Pancreas (tissue), 10 donors: ENCODE measurements at regions not wholly inside any gene's neighbourhood (a gene's known extent, or its start where the extent isn't known, plus 50 kb on each side); places are given as distances from the start of the nearest gene placed in this dataset.

Experiments
- ATAC-seq, 4 donors: fragments of 200-7000 bp; cut with Tn5 transposase; one replicate each; pipeline versions ENCODE4 v1.8.0 to v1.9.1; 2020; ENCODE audit warnings: mild to moderate bottlenecking in 4 of 4, moderate library complexity in 4 of 4
- DNase-seq, 6 donors: peaks; one replicate each; pipeline ENCODE4 v3.0.0-alpha.2; 2020
- FAIRE-seq: peaks from 2 replicates; lab custom pipeline; 2012; peaks lifted over from hg19 to GRCh38; lab: Jason Lieb, UNC
- H3K27ac ChIP-seq, 4 donors: fragments of 200-600 bp; sonication (generic); 1 replicate in 3 of 4; 2 replicates in 1 of 4; pipeline versions ENCODE4 v1.5.0 to v1.8.0; 2020
- H3K27me3 ChIP-seq, 4 donors: fragments of 200-600 bp; one replicate each; pipeline ENCODE4 v1.8.0; 2021
- H3K36me3 ChIP-seq, 3 donors: fragments of 200-600 bp; sonication (generic) in 1 of 3; one replicate each; pipeline versions ENCODE4 v1.5.0 to v1.8.0; 2020 to 2021
- H3K4me1 ChIP-seq, 3 donors: fragments of 200-600 bp; one replicate each; pipeline ENCODE4 v1.8.0; 2021
- H3K4me3 ChIP-seq, 4 donors: fragments of 200-600 bp; sonication (generic) in 2 of 4; one replicate each; pipeline versions ENCODE4 v1.5.0 to v1.8.0; 2020 to 2021
- H3K9me3 ChIP-seq, 4 donors: fragments of 200-600 bp; one replicate each; pipeline ENCODE4 v1.8.0; 2021
- WGBS, 2 donors: extraction: QIAGEN DNeasy Blood & Tissue Kit; methylation state at CpG; one replicate each; pipeline ENCODE4 v1.1.7; 2013; 5-methylcytosine and 5-hydroxymethylcytosine counted together
- intact Hi-C, 3 donors: fragments of 100-400 bp; cut with DNase I; formaldehyde crosslinking; loops; one replicate each; pipeline versions ENCODE4 v1.11.1 to v1.14.2; 2022
- TF ChIP-seq, protein P1 (sequence below), 4 donors: fragments of 200-600 bp; sonication (generic) in 3 of 4; IDR thresholded peaks; one replicate each; pipeline versions ENCODE4 v1.5.0 to v1.8.0; 2021; ENCODE audit warnings: antibody characterized with exemption in 4 of 4
- donor health status: healthy with polysubstance abuse.
- donor health status: DM: no; HTN: no; CAD: no; lungs with moderate emphysema.
- donor health status: DM: no; HTN: no; CAD: no.
- donor health status: control.
- donor health status: control.
- donor health status: Bipolar disorder and iron deficiency.
- donor health status: DM: yes; HTN: yes; CAD: no.
- donor health status: DM: no; HTN: no; CAD: no.
- donor health status: DM: no; HTN: no; CAD: no.
- donor health status: DM: yes; HTN: yes; CAD: no.

DNA sequence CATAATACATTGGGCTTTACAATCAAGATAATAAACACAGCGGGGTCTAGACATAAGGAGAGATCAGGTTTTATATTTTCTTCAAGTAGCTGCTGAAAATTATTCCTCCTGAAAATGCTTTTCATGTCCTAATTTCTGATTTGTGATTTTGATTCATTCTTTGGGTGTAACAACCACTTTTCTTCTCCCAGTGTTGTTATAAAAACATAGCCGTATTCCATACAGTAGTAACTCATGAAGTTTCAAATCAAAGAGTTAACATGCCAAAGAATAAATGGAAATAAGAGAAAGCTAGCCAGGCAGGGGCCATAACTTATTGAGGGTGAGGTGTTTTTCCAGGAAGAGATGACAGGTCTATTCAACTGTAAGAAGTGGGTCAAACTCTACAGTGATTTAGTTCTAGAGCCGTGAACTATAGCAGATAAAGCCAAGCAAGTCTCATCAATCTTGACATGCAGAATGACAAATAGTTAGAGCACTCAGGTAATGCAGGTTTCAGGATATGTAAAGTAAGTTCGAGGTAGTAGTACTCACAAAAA, 934.4 kb upstream of the SLITRK1 start:
- 57 to 58% methylated on average over 4 of the region's 4 CpGs for WGBS, 2 donors
- Histone ChIP-seq H3K27ac (no peak overlapping the region), H3K9me3 (no peaks in the 10 kb centered on the region), H3K27me3 (no peaks in the 10 kb centered on the region), H3K36me3 (no peaks in the 10 kb centered on the region), H3K4me3 (no peak overlapping the region), H3K4me1 (no peaks in the 10 kb centered on the region)
- TF ChIP-seq, protein P1, sequence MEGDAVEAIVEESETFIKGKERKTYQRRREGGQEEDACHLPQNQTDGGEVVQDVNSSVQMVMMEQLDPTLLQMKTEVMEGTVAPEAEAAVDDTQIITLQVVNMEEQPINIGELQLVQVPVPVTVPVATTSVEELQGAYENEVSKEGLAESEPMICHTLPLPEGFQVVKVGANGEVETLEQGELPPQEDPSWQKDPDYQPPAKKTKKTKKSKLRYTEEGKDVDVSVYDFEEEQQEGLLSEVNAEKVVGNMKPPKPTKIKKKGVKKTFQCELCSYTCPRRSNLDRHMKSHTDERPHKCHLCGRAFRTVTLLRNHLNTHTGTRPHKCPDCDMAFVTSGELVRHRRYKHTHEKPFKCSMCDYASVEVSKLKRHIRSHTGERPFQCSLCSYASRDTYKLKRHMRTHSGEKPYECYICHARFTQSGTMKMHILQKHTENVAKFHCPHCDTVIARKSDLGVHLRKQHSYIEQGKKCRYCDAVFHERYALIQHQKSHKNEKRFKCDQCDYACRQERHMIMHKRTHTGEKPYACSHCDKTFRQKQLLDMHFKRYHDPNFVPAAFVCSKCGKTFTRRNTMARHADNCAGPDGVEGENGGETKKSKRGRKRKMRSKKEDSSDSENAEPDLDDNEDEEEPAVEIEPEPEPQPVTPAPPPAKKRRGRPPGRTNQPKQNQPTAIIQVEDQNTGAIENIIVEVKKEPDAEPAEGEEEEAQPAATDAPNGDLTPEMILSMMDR (IDR thresholded peaks at IDR 0.05), result no peak
- FAIRE-seq (no peak), ATAC-seq (no peak), DNase-seq (no peak)
- intact Hi-C loops, result no loop called here

DNA sequence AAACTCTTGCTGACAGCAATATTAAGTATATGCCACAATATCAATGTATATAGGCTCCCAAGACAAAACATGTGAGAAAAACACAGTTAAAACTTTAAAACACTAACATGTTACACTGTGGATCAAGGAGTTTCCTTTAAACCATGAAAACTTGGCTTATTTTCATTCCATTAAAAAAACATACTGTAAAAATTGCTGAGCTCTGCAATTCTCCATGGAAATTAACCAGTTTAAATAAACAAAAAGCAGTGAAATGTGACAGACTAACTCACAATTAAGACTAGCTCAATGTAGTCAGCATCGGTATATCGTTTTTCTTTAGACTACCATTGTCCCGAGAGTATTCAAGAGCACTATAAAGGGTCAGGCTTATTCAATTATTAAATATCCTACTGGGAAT, 930.5 kb upstream of the SLITRK1 start:
- Histone ChIP-seq H3K27me3 (no peaks in the 10 kb centered on the region), H3K4me3 (no peak overlapping the region), H3K4me1 (no peaks in the 10 kb centered on the region), H3K27ac (no peak overlapping the region), H3K9me3 (no peaks in the 10 kb centered on the region), H3K36me3 (no peaks in the 10 kb centered on the region)
- intact Hi-C loops, result no loop called here
- no peak for DNase-seq
- WGBS, 2 donors, result 71 to 80% methylated on average over 3 of the region's 3 CpGs
- TF ChIP-seq, protein P1 (IDR thresholded peaks at IDR 0.05), result no peak
- FAIRE-seq, result no peak
- ATAC-seq, result no peak

DNA sequence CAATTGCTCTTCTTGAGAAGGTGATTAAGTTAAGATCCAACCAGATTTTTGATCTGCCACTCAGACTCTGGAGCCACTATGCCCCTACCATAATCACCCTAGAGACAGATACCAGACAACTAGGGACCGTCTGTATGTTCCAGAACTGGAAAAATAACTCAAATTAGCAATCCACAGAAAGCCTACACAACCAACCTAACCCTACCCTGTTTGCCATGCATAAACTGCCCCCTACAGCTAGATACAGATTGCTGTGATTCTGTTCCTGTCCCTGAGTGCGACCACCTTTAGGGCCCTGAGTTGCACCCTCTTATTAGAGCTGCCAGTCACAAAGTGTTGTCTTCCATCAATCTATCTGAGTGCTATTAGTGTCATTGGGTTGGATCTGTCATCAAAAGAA, 929.8 kb upstream of the SLITRK1 start:
- 67 to 69% methylated on average over 2 of the region's 2 CpGs for WGBS, 2 donors
- intact Hi-C loops, result no loop called here
- DNase-seq (no peak), FAIRE-seq (no peak), ATAC-seq (no peak)
- no peak overlapping the region for H3K27ac ChIP-seq
- no peaks in the 10 kb centered on the region for H3K4me1 ChIP-seq
- H3K27me3 ChIP-seq, result no peaks in the 10 kb centered on the region
- H3K4me3 ChIP-seq, result no peak overlapping the region
- TF ChIP-seq, protein P1 (IDR thresholded peaks at IDR 0.05), result no peak
- no peaks in the 10 kb centered on the region for H3K9me3 ChIP-seq
- H3K36me3 ChIP-seq, result no peaks in the 10 kb centered on the region

DNA sequence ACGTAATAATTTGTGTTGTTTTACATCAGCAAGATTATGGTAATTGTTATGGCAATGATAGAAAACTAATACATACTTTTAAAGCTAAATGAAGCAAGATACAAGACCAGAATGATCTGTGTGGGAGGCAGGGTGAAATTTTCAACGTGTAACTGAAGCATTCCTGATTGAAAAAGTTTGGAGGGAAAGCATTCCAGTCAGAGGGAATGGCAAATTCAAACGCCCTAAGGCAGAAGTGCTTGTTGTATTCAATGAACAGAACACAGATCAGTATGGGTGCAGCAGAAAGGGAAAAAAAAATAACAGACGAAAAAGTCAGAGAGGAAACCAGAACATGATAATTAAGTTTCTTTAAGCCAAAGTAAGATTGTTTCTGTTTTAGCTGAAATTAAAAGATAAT, 928.5 kb upstream of the SLITRK1 start:
- H3K36me3 ChIP-seq, result no peaks in the 10 kb centered on the region
- ATAC-seq, result no peak
- H3K4me3 ChIP-seq, result no peak overlapping the region
- H3K9me3 ChIP-seq, result no peaks in the 10 kb centered on the region
- no peaks in the 10 kb centered on the region for H3K4me1 ChIP-seq
- TF ChIP-seq, protein P1 (IDR thresholded peaks at IDR 0.05), result no peak
- WGBS, 2 donors, result 34 to 42% methylated on average over 4 of the region's 4 CpGs
- no peaks in the 10 kb centered on the region for H3K27me3 ChIP-seq
- DNase-seq, result no peak
- H3K27ac ChIP-seq, result no peak overlapping the region
- intact Hi-C loops, result no loop called here
- no peak for FAIRE-seq

DNA sequence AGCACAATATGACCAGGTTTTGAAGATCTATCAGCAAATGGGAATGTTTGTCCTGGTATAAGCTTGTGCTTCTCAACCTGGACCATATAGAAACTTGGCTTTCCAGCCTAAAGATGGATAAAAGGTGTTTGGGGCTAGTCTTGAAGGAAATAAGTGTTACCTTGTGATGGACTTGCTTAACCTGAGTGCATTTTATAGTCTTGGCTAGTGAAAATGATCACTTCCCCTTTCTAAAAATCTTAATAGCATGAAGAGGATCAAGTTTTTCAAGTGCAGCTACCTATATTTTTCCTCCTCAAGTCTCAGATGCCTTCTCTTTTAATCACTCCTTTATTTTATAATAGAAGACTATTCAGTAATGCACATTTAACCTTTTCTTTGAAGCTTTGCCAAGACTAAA, 919.8 kb upstream of the SLITRK1 start:
- no peaks in the 10 kb centered on the region for H3K36me3 ChIP-seq
- no peak for ATAC-seq
- TF ChIP-seq, protein P1 (IDR thresholded peaks at IDR 0.05), result no peak

More for the DNA sequence above, 919.8 kb upstream of the SLITRK1 start:
- H3K9me3 ChIP-seq, result no peaks in the 10 kb centered on the region
- no peak for FAIRE-seq
- H3K27me3 ChIP-seq, result no peaks in the 10 kb centered on the region
- H3K4me1 ChIP-seq, result no peaks in the 10 kb centered on the region
- intact Hi-C loops, result no loop called here
- DNase-seq, result no peak
- H3K27ac ChIP-seq, result no peak overlapping the region
- H3K4me3 ChIP-seq, result no peak overlapping the region
